ENCODE measurements at regions not wholly inside any gene's neighbourhood (a gene's known extent, or its start where the extent isn't known, plus 50 kb on each side); places are given as distances from the start of the nearest gene placed in this dataset.

DNA sequence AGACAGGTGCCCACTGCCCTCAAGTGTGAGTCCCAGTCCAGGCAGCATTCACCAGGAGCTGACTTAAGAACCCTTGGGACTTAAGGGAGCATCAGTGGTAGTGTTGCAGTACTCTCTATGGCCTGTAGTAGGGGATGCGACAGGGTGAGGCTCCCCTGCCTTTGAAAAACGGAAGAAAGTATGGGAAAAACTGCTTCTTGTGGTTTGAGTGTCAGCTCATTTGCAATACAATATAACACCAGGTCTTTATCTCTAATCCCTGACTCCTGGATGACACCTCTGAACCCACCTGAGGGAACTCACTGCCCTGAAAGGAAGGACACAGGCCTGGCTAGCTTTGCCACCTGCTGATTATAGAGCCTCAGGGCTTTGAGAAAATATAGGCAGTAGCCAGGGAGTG is 176.0 kb downstream of the SMARCA1 start:
- TF ChIP-seq CTCF (IDR thresholded peaks at IDR 0.05) (no peak), EZH2 (IDR thresholded peaks at IDR 0.05; ENCODE audit: borderline replicate concordance, insufficient read depth, low read depth, low read length, poor library complexity, severe bottlenecking) (no peak)
